GM23248 (cell line): ENCODE measurements at regions not wholly inside any gene's neighbourhood (a gene's known extent, or its start where the extent isn't known, plus 50 kb on each side); places are given as distances from the start of the nearest gene placed in this dataset.

Experiments used
- DNase-seq: peaks from one replicate; pipeline ENCODE4 v3.0.0-alpha.2; 2015
- H2AFZ ChIP-seq: fragments of 200-600 bp; sonication (generic); 2 replicates; pipeline ENCODE4 v1.6.1; 2016; ENCODE audit warnings: antibody characterized with exemption
- H3F3A ChIP-seq: fragments of 200-600 bp; sonication (generic); 2 replicates; pipeline ENCODE4 v1.6.1; 2016; ENCODE audit warnings: mild to moderate bottlenecking, antibody characterized with exemption, mixed run types; ENCODE audit not compliant: insufficient read depth
- H3K27ac ChIP-seq: fragments of 200-600 bp; sonication (generic); 2 replicates; pipeline ENCODE4 v1.5.1; 2016; ENCODE audit warnings: mild to moderate bottlenecking
- H3K27me3 ChIP-seq: fragments of 200-600 bp; sonication (generic); replicated peaks from 2 replicates; pipeline ENCODE4 v1.6.1; 2016; ENCODE audit warnings: mild to moderate bottlenecking; ENCODE audit not compliant: insufficient read depth
- H3K36me3 ChIP-seq: fragments of 200-600 bp; sonication (generic); 2 replicates; pipeline ENCODE4 v1.6.1; 2016; ENCODE audit warnings: low read depth, mild to moderate bottlenecking
- H3K4me1 ChIP-seq: fragments of 200-600 bp; sonication (generic); 2 replicates; pipeline ENCODE4 v1.6.1; 2016; ENCODE audit warnings: mild to moderate bottlenecking; ENCODE audit not compliant: insufficient read depth
- H3K4me2 ChIP-seq: fragments of 200-600 bp; sonication (generic); one replicate; pipeline ENCODE4 v1.6.1; 2016; ENCODE audit warnings: mild to moderate bottlenecking; ENCODE audit not compliant: unreplicated experiment
- H3K4me3 ChIP-seq: fragments of 200-600 bp; sonication (generic); 2 replicates; pipeline ENCODE4 v1.5.1; 2016; ENCODE audit warnings: mild to moderate bottlenecking
- H3K79me2 ChIP-seq: fragments of 200-600 bp; sonication (generic); 2 replicates; pipeline ENCODE4 v1.6.1; 2016; ENCODE audit warnings: mild to moderate bottlenecking; ENCODE audit not compliant: insufficient read depth
- H3K9ac ChIP-seq: fragments of 200-600 bp; sonication (generic); 2 replicates; pipeline ENCODE4 v1.6.1; 2016; ENCODE audit warnings: mild to moderate bottlenecking
- H3K9me2 ChIP-seq: fragments of 200-600 bp; sonication (generic); 2 replicates; pipeline ENCODE4 v1.6.1; 2016; ENCODE audit warnings: mixed run types, mild to moderate bottlenecking, moderate library complexity; ENCODE audit not compliant: insufficient read depth
- H3K9me3 ChIP-seq: fragments of 200-600 bp; sonication (generic); one replicate; pipeline ENCODE4 v1.6.1; 2017; ENCODE audit warnings: low read depth
- H4K20me1 ChIP-seq: fragments of 200-600 bp; sonication (generic); 2 replicates; pipeline ENCODE4 v1.6.0; 2016; ENCODE audit not compliant: insufficient read depth
- EZH2 ChIP-seq: fragments of 200-600 bp; sonication (generic); IDR thresholded peaks from 2 replicates; pipeline ENCODE4 v1.6.1; 2018; ENCODE audit warnings: antibody characterized with exemption, mild to moderate bottlenecking; ENCODE audit not compliant: insufficient read depth, poor library complexity, severe bottlenecking
- EZH2phosphoT487 ChIP-seq: fragments of 200-600 bp; sonication (generic); IDR thresholded peaks from 2 replicates; pipeline ENCODE4 v1.6.1; 2018; ENCODE audit warnings: antibody characterized with exemption, moderate library complexity, mild to moderate bottlenecking, low read depth; ENCODE audit not compliant: insufficient read depth
- WGBS, 2 experiments: methylation state at CpG; one replicate each; pipeline ENCODE4 v1.1.6; 2015 to 2017; ENCODE audit warnings: low lambda C conversion rate in 2 of 2, low coverage in 1 of 2; ENCODE audit errors: missing lambda C conversion rate in 2 of 2; 5-methylcytosine and 5-hydroxymethylcytosine counted together
- in situ Hi-C: fragments of 300-500 bp; cut with MboI; formaldehyde crosslinking; loops from 2 replicates; pipeline ENCODE4 v1.15.0; 2020

- DNase-seq = peak; percentile 3
- H3K79me2 ChIP-seq = no peaks in the 10 kb centered on the region
- H3K4me1 ChIP-seq = no peaks in the 10 kb centered on the region
- no peaks in the 10 kb centered on the region for H3K27me3 ChIP-seq
- H4K20me1 ChIP-seq = no peaks in the 10 kb centered on the region
- in situ Hi-C loops = no loop called here
- no peak overlapping the region for H3K4me3 ChIP-seq
- H3K36me3 ChIP-seq = no peaks in the 10 kb centered on the region
- no peaks in the 10 kb centered on the region for H3K9me3 ChIP-seq
- H3K9ac ChIP-seq = no peak overlapping the region
- H2AFZ ChIP-seq = no peak overlapping the region
- 36 to 50% methylated on average over 1 of the region's 1 CpG for WGBS, 2 experiments
- no peak overlapping the region for H3K4me2 ChIP-seq
- no peak overlapping the region for H3K27ac ChIP-seq
- TF ChIP-seq EZH2phosphoT487 = no peak
- TF ChIP-seq EZH2 = no peak
- no peaks in the 10 kb centered on the region for H3F3A ChIP-seq
- no peaks in the 10 kb centered on the region for H3K9me2 ChIP-seq
Measured at GRCh38 chrX:28189011-28189410, 207.8 kb upstream of the DCAF8L1 start.

DNA sequence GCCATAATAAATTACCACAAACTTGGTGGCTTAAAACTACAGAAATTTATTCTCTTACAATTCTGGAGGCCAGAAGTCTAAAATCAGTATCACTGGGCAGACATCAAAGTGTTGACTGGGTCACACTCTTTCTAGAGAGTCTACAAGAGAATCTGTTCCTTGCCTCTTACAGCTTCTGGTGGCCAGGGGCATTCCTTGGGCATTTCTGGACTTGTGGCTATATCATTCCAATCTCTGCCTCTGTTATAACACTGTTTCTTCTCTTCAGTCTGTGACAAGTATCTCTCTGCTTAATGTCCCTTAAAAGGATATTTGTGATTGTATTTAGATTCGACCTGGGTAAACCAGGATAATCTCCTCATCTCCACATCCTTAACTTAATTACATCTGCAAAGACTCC, 207.3 kb upstream of the DCAF8L1 start:
- 15 to 27% methylated on average over 1 of the region's 1 CpG for WGBS, 2 experiments
- Histone ChIP-seq H3K9ac (no peak overlapping the region), H3K79me2 (no peaks in the 10 kb centered on the region), H3K9me3 (no peaks in the 10 kb centered on the region), H3K4me1 (no peaks in the 10 kb centered on the region), H3K4me3 (no peak overlapping the region), H3K36me3 (no peaks in the 10 kb centered on the region), H3K27me3 (no peaks in the 10 kb centered on the region), H3K9me2 (no peaks in the 10 kb centered on the region), H3K4me2 (no peak overlapping the region), H3K27ac (no peak overlapping the region), H2AFZ (no peak overlapping the region), H3F3A (no peaks in the 10 kb centered on the region), H4K20me1 (no peaks in the 10 kb centered on the region)
- DNase-seq = no peak
- in situ Hi-C loops = no loop called here
- no peak for TF ChIP-seq EZH2
- TF ChIP-seq EZH2phosphoT487 = no peak

DNA sequence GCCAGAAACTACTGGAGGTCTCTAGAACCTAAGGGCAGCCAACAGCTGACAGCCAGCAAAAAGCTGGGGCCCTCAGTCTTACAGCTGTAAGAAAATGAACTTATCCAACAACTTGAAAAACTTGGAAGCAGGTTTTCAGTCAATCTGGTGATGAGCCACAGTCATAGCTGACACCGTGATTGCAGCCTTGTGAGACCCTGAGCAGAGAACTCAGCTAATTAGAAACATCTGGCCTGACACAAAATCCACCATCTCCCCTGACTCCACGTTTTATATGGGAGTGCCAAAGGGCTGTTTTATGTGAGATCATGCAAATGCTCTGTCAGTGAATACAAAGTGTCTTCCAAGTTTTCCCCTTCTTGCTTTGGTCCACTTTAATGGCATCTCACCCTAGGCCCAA, 198.8 kb upstream of the DCAF8L1 start:
- Histone ChIP-seq H3K27ac (no peak overlapping the region), H4K20me1 (no peaks in the 10 kb centered on the region), H3K4me3 (no peak overlapping the region), H3F3A (no peaks in the 10 kb centered on the region), H3K27me3 (no peaks in the 10 kb centered on the region), H3K4me1 (no peaks in the 10 kb centered on the region), H3K9me3 (no peaks in the 10 kb centered on the region), H3K36me3 (no peaks in the 10 kb centered on the region), H2AFZ (no peak overlapping the region), H3K9ac (no peak overlapping the region), H3K9me2 (no peaks in the 10 kb centered on the region), H3K4me2 (no peak overlapping the region), H3K79me2 (no peaks in the 10 kb centered on the region)
- TF ChIP-seq EZH2phosphoT487 = no peak
- TF ChIP-seq EZH2 = no peak
- in situ Hi-C loops = no loop called here
- no peak for DNase-seq
- WGBS, 2 experiments = 0 to 7% methylated on average over 2 of the region's 2 CpGs

- Histone ChIP-seq H3K9me2 (no peaks in the 10 kb centered on the region), H3K27me3 (no peaks in the 10 kb centered on the region), H3K36me3 (no peaks in the 10 kb centered on the region), H3K4me1 (no peaks in the 10 kb centered on the region), H3K9ac (no peak overlapping the region), H3F3A (no peaks in the 10 kb centered on the region), H3K4me2 (no peak overlapping the region), H4K20me1 (no peaks in the 10 kb centered on the region), H3K9me3 (no peaks in the 10 kb centered on the region), H3K79me2 (no peaks in the 10 kb centered on the region), H3K27ac (no peak overlapping the region), H3K4me3 (no peak overlapping the region), H2AFZ (no peak overlapping the region)
- TF ChIP-seq EZH2phosphoT487 (no peak), EZH2 (no peak)
- no peak for DNase-seq
- 67 to 83% methylated on average over 1 of the region's 1 CpG for WGBS, 2 experiments
- in situ Hi-C loops = no loop called here
Measured at GRCh38 chrX:28178206-28178605, 197.0 kb upstream of the DCAF8L1 start.

GRCh38 chrX:28177202-28177601, 196.0 kb upstream of the DCAF8L1 start:
- TF ChIP-seq EZH2phosphoT487 (no peak), EZH2 (no peak)
- no peaks in the 10 kb centered on the region for H3K27me3 ChIP-seq
- no peak overlapping the region for H3K27ac ChIP-seq
- no peak overlapping the region for H3K4me3 ChIP-seq
- H3K9me2 ChIP-seq = no peaks in the 10 kb centered on the region
- H3K4me1 ChIP-seq = no peaks in the 10 kb centered on the region
- no peak overlapping the region for H2AFZ ChIP-seq
- H3K36me3 ChIP-seq = no peaks in the 10 kb centered on the region
- no peak overlapping the region for H3K9ac ChIP-seq
- no peaks in the 10 kb centered on the region for H4K20me1 ChIP-seq
- no peaks in the 10 kb centered on the region for H3K9me3 ChIP-seq
- no peak for DNase-seq
- no peaks in the 10 kb centered on the region for H3F3A ChIP-seq
- no peaks in the 10 kb centered on the region for H3K79me2 ChIP-seq
- 0 to 3% methylated on average over 4 of the region's 4 CpGs for WGBS, 2 experiments
- in situ Hi-C loops = no loop called here
- no peak overlapping the region for H3K4me2 ChIP-seq
